Kasumi-1 (cell line): ENCODE measurements at regions not wholly inside any gene's neighbourhood (a gene's known extent, or its start where the extent isn't known, plus 50 kb on each side); places are given as distances from the start of the nearest gene placed in this dataset.

Source experiments
- DNase-seq, 2 experiments: peaks; one replicate each; lab custom pipeline; 2025; lab: John Stamatoyannopoulos, UW

DNA sequence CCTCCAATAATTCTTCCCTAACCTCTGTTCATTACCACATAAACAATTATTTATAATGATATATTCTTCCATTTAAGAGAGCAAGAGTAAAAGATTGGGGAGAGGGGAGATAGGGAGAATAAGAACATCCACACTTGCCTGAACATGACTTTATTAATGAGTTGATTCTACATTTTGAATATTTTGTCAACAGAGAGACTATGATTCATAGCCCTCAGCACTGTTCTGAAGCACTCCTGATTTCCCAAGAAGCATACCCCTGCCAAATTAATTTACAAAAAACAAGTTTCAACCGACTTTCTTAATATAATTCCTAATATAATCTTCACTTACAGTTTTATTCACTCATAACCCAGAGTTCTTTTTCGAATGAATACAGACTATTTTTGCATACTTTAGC is 828.8 kb downstream of the ROBO2 start:
- DNase-seq = no peak

GRCh38 chr3:77869423-77869822 is 829.5 kb downstream of the ROBO2 start:
- DNase-seq = no peak

- DNase-seq = no peak
Measured at GRCh38 chr3:77871436-77871835, 831.5 kb downstream of the ROBO2 start.

DNA sequence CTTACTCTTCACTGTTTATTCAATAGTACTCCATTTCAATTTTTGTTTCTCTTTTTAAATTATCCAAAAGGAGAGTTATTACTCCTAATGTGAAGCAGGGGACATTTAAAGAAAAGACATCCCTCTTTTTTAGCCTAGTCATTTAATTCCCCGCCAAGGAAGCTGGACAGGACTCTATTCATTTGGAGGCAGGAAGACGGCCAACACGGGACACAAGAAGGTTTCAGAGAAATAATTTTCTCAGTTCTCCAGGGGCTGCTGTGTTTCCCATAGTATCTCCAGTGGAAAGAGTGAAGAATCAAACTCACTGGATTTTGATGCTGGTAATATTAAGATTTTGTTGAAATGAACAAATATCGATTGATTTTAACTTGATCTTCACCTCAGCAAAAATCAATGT is 833.7 kb downstream of the ROBO2 start:
- DNase-seq = no peak

- no peak for DNase-seq
Measured at GRCh38 chr3:77885381-77885780, 845.5 kb downstream of the ROBO2 start.

DNA sequence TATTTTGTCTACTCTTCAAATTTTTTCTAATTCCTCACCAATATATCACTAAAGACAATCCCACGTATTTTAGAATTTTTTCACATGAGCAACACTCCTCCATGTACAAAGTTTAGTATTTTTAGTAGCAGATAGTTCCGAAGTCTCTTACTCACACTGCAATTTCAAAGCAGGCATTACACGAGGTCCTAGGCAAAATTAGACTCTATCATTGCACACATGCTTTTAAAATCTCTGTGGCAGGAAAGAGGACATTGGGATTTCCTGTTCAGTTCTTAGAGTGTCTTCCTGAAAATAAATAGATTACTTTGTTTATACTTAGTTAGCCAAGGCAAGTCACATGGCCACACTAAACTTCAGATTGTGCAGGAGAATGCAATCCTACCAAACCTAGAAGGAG is 847.7 kb downstream of the ROBO2 start:
- DNase-seq = peak in 1 of 2 experiments; percentile 8

- no peak for DNase-seq
Measured at GRCh38 chr3:77889616-77890015, 849.7 kb downstream of the ROBO2 start.

- no peak for DNase-seq
Measured at GRCh38 chr3:77898621-77899020, 858.7 kb downstream of the ROBO2 start.

DNA sequence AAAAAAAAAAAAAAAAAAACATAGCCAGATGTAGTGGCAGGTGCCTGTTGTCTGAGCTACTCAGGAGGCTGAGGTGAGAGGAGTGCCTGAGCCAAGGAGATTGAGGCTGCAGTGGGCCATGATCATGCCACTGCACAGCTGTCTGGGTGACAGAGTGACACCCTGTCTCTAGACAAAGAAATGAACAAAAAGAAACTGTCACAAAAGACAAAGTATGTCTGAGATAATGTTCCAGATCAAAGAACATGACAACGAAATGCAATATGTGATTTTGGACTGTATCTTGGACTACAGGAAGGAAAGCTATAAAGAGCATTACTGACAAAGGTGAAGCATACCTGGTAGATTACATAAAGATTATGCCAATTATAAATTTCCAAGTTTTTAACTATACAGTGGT is 862.8 kb downstream of the ROBO2 start:
- no peak for DNase-seq

GRCh38 chr3:77906102-77906709 is 866.3 kb downstream of the ROBO2 start:
- DNase-seq = no peak

GRCh38 chr3:77913524-77914174 is 873.8 kb downstream of the ROBO2 start:
- DNase-seq = no peak

GRCh38 chr3:77915336-77915735 is 875.4 kb downstream of the ROBO2 start:
- no peak for DNase-seq

GRCh38 chr3:77917225-77917624 is 877.3 kb downstream of the ROBO2 start:
- DNase-seq = no peak

DNA sequence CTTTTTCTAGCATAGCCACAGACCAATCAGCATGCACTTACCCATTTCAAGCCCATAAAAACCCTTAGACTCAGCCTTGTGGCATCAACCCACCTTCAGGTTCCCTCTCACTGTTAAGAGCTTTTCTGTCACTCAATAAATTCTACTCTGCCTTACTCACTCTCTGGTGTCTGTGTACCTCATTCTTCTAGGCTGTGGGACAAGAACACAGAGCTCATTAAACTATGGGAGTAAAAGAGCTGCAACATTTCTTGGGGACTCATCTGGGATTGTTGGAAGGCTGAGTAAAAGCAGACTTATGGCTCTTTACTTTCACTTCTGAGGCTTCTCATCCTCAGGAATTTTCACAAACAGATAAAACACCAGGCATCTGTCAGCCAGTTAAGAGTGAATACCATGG is 879.3 kb downstream of the ROBO2 start:
- no peak for DNase-seq

GRCh38 chr3:77931255-77932009 is 891.5 kb downstream of the ROBO2 start:
- no peak for DNase-seq

- DNase-seq = no peak
Measured at GRCh38 chr3:77932926-77933325, 893.0 kb downstream of the ROBO2 start.

DNA sequence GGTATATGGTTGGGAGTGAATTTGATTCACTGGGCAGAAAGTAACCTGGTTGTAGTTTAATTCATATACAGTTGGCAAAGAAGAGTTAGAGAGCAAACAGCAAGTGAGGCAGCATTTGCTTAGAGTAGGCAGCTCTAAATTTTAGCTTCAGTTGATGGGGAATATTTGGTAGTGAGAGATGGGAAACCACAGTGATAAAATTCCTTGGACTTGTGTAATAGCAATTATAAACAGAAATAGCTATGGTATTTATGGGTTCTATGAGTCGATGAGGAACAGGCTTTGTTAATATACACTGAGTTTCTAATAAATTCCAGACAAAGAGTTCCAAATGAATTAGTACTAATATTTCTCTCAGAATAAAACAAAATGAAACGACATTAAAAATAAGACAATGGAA is 894.0 kb downstream of the ROBO2 start:
- no peak for DNase-seq

- DNase-seq = no peak
Measured at GRCh38 chr3:77935418-77935817, 895.5 kb downstream of the ROBO2 start.

DNA sequence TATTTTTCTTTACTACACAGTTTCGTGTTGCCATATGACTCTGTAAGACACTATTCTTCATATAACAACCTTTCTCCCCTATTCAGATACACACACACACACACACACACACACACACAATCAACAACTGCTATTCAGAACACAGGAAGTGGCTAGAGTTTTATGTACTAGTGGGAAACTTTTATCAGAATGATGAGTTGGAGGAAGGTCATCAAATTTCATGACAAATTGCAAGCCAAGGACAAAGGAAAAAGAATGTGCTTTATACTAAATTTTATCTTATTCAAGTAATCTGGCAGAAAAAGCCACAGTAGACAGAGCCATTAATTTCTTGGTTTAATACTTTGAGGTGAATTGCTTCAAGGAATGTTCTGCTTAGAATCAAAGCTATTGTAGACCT is 899.8 kb downstream of the ROBO2 start:
- no peak for DNase-seq

GRCh38 chr3:77943598-77943997 is 903.7 kb downstream of the ROBO2 start:
- no peak for DNase-seq

DNA sequence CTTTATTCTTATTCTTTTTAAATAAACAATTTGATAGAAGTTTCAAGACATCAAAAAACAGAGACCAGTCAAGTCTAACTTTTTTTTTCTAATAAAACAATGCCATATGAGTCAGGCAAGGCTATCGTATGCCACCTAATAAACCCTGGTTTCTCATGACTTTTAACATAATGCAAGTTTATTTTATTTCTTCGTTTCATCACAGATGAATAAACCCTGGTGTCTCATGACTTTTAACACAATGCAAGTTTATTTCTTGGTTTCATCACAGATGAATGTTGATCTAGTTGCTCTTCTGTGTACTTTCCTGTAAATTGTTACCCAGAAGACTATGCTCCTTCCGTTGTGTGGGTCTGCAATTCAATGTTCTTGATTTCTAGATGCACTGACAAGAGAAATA is 905.4 kb downstream of the ROBO2 start:
- no peak for DNase-seq

GRCh38 chr3:77947671-77948070 is 907.8 kb downstream of the ROBO2 start:
- DNase-seq = no peak

DNA sequence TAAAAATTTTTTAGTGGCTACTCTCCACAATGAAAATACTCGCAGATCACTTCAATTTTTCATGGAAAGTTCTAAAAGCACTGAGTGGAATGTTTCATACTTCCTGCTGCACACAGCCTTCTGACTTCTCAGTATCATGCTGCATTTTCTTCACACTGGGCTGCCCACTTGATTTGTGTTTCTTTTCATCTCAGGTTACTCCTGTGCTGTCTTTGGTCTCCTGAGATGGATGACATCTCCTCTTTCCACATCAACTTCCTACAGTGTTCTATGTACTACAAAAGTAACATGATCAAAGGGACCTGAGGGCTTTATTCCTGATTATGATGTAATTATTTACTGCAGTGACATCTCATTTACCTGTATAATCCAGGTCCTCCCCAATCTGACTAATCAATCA is 927.7 kb downstream of the ROBO2 start:
- DNase-seq = no peak
